A673 (cell line): ENCODE measurements at regions not wholly inside any gene's neighbourhood (a gene's known extent, or its start where the extent isn't known, plus 50 kb on each side); places are given as distances from the start of the nearest gene placed in this dataset.
"Not testable (repeated sequence)": the region's sequence is repeated elsewhere in the genome, so short reads cannot be mapped to it uniquely, and the experiment has no call there.

Experiments used
- BruUV-seq: library from RNA; stranded (reverse); fragments of 400-500 nt; replicated peaks from 2 replicates; lab custom pipeline; 2021; lab: Mats Ljungman, UMichigan
- CTCF ChIA-PET: fragments of 300-600 bp; sonication (Branson Sonifier 250); formaldehyde crosslinking; loops from one replicate; lab custom pipeline; 2022; ENCODE audit warnings: antibody characterized with exemption; lab: Charles Lee
- POLR2A ChIA-PET: fragments of 300-600 bp; sonication (Branson Sonifier 250); formaldehyde crosslinking; loops from one replicate; lab custom pipeline; 2022; ENCODE audit warnings: antibody characterized with exemption; ENCODE audit not compliant: low non-redundant PET; lab: Charles Lee
- DNase-seq: peaks from one replicate; pipeline ENCODE4 v3.0.0-alpha.2; 2015; ENCODE audit warnings: low spot score
- H3K27ac ChIP-seq: fragments of 200-600 bp; sonication (generic); 2 replicates; pipeline ENCODE4 v1.5.1; 2016; ENCODE audit warnings: mixed run types, low read depth, mild to moderate bottlenecking, mixed read lengths, antibody characterized with exemption, low read length; ENCODE audit not compliant: poor library complexity, severe bottlenecking
- H3K27me3 ChIP-seq: fragments of 200-600 bp; sonication (generic); replicated peaks from 2 replicates; pipeline ENCODE4 v1.6.1; 2017; ENCODE audit warnings: mixed run types, low read depth, mild to moderate bottlenecking, mixed read lengths, antibody characterized with exemption, low read length; ENCODE audit not compliant: insufficient read depth, poor library complexity
- H3K36me3 ChIP-seq: fragments of 200-600 bp; sonication (generic); 2 replicates; pipeline ENCODE4 v1.6.1; 2016; ENCODE audit warnings: mixed run types, mild to moderate bottlenecking, mixed read lengths, antibody characterized with exemption, low read length; ENCODE audit not compliant: insufficient read depth, poor library complexity, severe bottlenecking
- H3K4me1 ChIP-seq: fragments of 200-600 bp; sonication (generic); 2 replicates; pipeline ENCODE4 v1.6.1; 2017; ENCODE audit warnings: mixed run types, mild to moderate bottlenecking, mixed read lengths, antibody characterized with exemption, low read length; ENCODE audit not compliant: insufficient read depth, poor library complexity, severe bottlenecking
- H3K4me3 ChIP-seq: fragments of 200-600 bp; sonication (generic); 2 replicates; pipeline ENCODE4 v1.5.1; 2016; ENCODE audit warnings: low read depth, mixed run types, mild to moderate bottlenecking, mixed read lengths, low read length; ENCODE audit not compliant: poor library complexity, severe bottlenecking
- H3K9me3 ChIP-seq: fragments of 200-600 bp; sonication (generic); 2 replicates; pipeline ENCODE4 v1.6.1; 2016; ENCODE audit warnings: mixed run types, low read depth, mild to moderate bottlenecking, mixed read lengths, antibody characterized with exemption, low read length; ENCODE audit not compliant: poor library complexity, severe bottlenecking
- CTCF ChIP-seq: fragments of 300-800, 200-600 bp; sonication (generic); conservative IDR thresholded peaks from 2 replicates; pipeline ENCODE4 v1.5.1; 2017; ENCODE audit warnings: low read depth, mild to moderate bottlenecking, antibody characterized with exemption, low read length, moderate library complexity, mixed read lengths
- EZH2 ChIP-seq: fragments of 200-600 bp; sonication (generic); IDR thresholded peaks from 2 replicates; pipeline ENCODE4 v1.6.1; 2017; ENCODE audit warnings: borderline replicate concordance, low read depth, mild to moderate bottlenecking, mixed read lengths, antibody characterized with exemption, low read length; ENCODE audit not compliant: poor library complexity, severe bottlenecking
- intact Hi-C: fragments of 100-400 bp; cut with micrococcal nuclease; formaldehyde crosslinking; loops from one replicate; pipeline ENCODE4 v1.10.0; 2022; ENCODE audit not compliant: unreplicated experiment

- Histone ChIP-seq H3K27ac (no peak overlapping the region), H3K9me3 (no peaks in the 10 kb centered on the region), H3K27me3 (no peaks in the 10 kb centered on the region), H3K4me1 (no peaks in the 10 kb centered on the region), H3K4me3 (no peak overlapping the region), H3K36me3 (no peaks in the 10 kb centered on the region)
- no peak for TF ChIP-seq CTCF
- no peak for TF ChIP-seq EZH2
- POLR2A ChIA-PET, result no interaction called here
- no peak for DNase-seq
- CTCF ChIA-PET, result no interaction called here
- intact Hi-C loops, result no loop called here
- no TSS peak for BruUV-seq
Observed at GRCh38 chr10:45155784-45156183, 155.1 kb downstream of the ZNF22 start.

GRCh38 chr10:45160271-45160670 is 155.1 kb downstream of the OR13A1 start:
- ChIA-PET POLR2A (no interaction called here), CTCF (no interaction called here)
- Histone ChIP-seq H3K4me3 (no peak overlapping the region), H3K27ac (no peak overlapping the region), H3K9me3 (no peaks in the 10 kb centered on the region), H3K27me3 (no peaks in the 10 kb centered on the region), H3K4me1 (no peaks in the 10 kb centered on the region), H3K36me3 (no peaks in the 10 kb centered on the region)
- intact Hi-C loops, result no loop called here
- no TSS peak for BruUV-seq
- no peak for DNase-seq
- no peak for TF ChIP-seq EZH2
- no peak for TF ChIP-seq CTCF

GRCh38 chr10:45163315-45163975 is 152.0 kb downstream of the OR13A1 start:
- H3K4me1 ChIP-seq, result no peaks in the 10 kb centered on the region
- ChIA-PET CTCF (no interaction called here), POLR2A (no interaction called here)
- H3K9me3 ChIP-seq, result no peaks in the 10 kb centered on the region
- H3K4me3 ChIP-seq, result no peak overlapping the region
- no peaks in the 10 kb centered on the region for H3K27me3 ChIP-seq
- no peak overlapping the region for H3K27ac ChIP-seq
- no peak for DNase-seq
- H3K36me3 ChIP-seq, result no peaks in the 10 kb centered on the region
- intact Hi-C loops, result no loop called here
- BruUV-seq, result no TSS peak
- TF ChIP-seq EZH2 (no peak), CTCF (no peak)

- CTCF ChIA-PET, H3K27me3 ChIP-seq, BruUV-seq, DNase-seq, H3K4me1 ChIP-seq, H3K36me3 ChIP-seq, H3K27ac ChIP-seq, H3K9me3 ChIP-seq, intact Hi-C loops, POLR2A ChIA-PET, H3K4me3 ChIP-seq: not testable (repeated sequence)
Observed at GRCh38 chr10:45175520-45176118, 139.8 kb downstream of the OR13A1 start.
